ENCODE measurements at regions not wholly inside any gene's neighbourhood (a gene's known extent, or its start where the extent isn't known, plus 50 kb on each side); places are given as distances from the start of the nearest gene placed in this dataset. TPM values are rescaled to one million over a fixed set of nuclear protein-coding genes. Genes with fewer than 3 reads are reported as not detected.

DNA sequence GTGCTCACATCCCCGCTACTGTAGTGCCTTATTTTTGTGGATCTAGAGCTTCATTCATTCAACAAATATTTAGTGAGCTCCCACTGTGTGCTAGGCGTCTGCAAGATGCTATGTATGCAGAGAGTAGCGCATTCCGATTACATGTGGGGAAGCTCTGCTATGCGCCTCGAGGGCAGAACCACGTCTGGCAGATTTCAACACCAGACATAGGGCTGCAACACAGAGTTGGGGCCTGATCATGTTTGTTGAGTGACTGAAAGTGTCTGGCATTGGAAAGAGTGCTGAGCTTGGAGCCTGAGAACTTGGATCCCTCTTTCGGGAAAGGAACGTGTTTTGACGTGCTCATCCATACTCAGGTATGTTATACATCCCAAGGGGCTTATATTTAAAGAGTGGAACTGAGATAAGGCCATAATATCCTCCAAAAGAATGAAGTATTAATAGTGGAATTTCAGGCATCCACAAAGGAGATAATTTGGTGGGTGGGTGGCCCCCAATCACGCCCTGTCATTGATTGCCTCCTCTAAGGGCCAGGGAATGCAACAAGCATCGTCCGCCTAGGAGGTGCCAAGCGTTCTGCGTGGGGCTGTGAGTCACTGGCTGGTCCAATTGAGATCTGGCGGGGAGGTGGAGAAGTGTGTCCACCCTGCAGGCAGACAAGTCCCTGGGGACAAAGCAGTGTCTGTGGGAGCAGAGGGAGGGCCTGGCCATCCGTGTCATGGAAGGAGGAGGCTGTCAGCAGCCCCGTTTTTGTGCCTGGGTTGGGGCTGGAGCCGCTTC is 62.8 kb upstream of the ZBTB40 start:
- Histone ChIP-seq H3K4me3 (no peak overlapping the region), H3K9me3 (no peaks in the 10 kb centered on the region), H3K27ac (no peak overlapping the region), H3K36me3 (no peaks in the 10 kb centered on the region), H3K27me3 (no peaks in the 10 kb centered on the region), H3K4me1 (no peaks in the 10 kb centered on the region)
- DNase-seq: no peak
- TF ChIP-seq POLR2A (IDR thresholded peaks at IDR 0.05): no peak
- TF ChIP-seq, protein P1, sequence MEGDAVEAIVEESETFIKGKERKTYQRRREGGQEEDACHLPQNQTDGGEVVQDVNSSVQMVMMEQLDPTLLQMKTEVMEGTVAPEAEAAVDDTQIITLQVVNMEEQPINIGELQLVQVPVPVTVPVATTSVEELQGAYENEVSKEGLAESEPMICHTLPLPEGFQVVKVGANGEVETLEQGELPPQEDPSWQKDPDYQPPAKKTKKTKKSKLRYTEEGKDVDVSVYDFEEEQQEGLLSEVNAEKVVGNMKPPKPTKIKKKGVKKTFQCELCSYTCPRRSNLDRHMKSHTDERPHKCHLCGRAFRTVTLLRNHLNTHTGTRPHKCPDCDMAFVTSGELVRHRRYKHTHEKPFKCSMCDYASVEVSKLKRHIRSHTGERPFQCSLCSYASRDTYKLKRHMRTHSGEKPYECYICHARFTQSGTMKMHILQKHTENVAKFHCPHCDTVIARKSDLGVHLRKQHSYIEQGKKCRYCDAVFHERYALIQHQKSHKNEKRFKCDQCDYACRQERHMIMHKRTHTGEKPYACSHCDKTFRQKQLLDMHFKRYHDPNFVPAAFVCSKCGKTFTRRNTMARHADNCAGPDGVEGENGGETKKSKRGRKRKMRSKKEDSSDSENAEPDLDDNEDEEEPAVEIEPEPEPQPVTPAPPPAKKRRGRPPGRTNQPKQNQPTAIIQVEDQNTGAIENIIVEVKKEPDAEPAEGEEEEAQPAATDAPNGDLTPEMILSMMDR (IDR thresholded peaks at IDR 0.05): no peak
- intact Hi-C loops (cut with DNase I; ENCODE audit: low total_unique reads): no loop called here

DNA sequence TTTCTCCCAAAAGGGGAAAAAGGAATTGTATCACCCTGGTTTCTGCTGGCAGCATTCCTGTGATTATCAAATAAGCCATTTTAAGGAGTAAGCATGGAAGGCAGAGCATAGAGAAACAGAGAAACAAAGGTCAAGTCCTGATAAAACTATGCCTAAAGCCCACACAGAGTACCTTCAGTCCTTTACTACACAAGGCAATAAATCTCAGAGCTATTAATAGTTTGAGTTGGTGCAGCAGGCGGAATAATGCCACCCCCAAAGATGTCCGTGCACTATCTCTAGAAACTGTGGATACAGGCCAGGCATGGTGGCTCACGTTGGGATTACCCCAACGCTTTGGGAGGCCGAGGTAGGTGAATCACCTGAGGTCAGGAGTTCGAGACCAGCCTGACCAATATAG is 58.1 kb upstream of the ZBTB40 start:
- no peak for TF ChIP-seq POLR2A (IDR thresholded peaks at IDR 0.05)
- TF ChIP-seq, protein P1 (IDR thresholded peaks at IDR 0.05): no peak

DNA sequence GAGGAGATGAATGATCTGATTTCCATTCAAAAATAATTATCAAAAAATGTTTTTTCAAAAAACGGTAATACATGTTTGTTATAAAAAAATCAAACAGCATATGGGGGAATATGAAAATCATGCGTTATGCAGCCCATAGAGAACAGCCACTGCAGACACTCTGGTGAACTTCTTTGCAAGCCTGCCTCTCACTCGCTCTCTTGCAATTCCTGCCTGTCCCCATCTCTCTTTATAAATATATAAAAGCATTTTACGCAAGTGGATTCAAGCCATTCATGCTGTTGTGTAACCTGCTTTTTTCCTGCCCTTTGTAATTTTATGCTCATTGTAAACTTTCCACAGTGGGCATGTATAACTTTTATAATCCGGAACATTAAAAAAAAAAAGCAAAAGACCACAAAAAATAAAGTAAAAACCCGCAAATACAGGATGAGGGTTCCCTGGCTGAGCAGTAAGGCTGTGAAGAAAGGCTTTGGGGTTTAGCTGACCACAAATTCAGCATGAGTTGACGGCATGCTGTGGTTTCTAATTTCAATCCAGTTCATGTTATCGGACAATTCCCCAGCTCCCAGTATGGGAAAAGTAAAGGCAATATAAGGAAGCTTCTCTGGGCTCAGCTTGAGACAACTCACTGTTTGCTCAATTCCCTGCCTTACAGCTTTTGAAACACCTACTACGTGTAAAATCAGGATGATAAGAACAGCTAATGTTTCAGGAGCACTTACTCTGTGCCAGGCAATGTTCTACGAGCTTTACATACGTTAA is 52.8 kb upstream of the ZBTB40 start:
- Histone ChIP-seq H3K27ac (no peak overlapping the region), H3K4me3 (no peak overlapping the region), H3K27me3 (no peaks in the 10 kb centered on the region), H3K36me3 (no peaks in the 10 kb centered on the region), H3K9me3 (no peaks in the 10 kb centered on the region), H3K4me1 (no peaks in the 10 kb centered on the region)
- no peak for DNase-seq
- no peak for TF ChIP-seq POLR2A (IDR thresholded peaks at IDR 0.05)
- TF ChIP-seq, protein P1 (IDR thresholded peaks at IDR 0.05): no peak
- intact Hi-C loops (cut with DNase I; ENCODE audit: low total_unique reads): no loop called here

More for the DNA sequence above, 58.1 kb upstream of the ZBTB40 start:
- no peaks in the 10 kb centered on the region for H3K27me3 ChIP-seq
- H3K36me3 ChIP-seq: no peaks in the 10 kb centered on the region
- intact Hi-C loops (cut with DNase I; ENCODE audit: low total_unique reads): no loop called here
- no peak for DNase-seq
- H3K4me1 ChIP-seq: no peaks in the 10 kb centered on the region
- H3K4me3 ChIP-seq: no peak overlapping the region
- H3K27ac ChIP-seq: no peak overlapping the region
- H3K9me3 ChIP-seq: no peaks in the 10 kb centered on the region

DNA sequence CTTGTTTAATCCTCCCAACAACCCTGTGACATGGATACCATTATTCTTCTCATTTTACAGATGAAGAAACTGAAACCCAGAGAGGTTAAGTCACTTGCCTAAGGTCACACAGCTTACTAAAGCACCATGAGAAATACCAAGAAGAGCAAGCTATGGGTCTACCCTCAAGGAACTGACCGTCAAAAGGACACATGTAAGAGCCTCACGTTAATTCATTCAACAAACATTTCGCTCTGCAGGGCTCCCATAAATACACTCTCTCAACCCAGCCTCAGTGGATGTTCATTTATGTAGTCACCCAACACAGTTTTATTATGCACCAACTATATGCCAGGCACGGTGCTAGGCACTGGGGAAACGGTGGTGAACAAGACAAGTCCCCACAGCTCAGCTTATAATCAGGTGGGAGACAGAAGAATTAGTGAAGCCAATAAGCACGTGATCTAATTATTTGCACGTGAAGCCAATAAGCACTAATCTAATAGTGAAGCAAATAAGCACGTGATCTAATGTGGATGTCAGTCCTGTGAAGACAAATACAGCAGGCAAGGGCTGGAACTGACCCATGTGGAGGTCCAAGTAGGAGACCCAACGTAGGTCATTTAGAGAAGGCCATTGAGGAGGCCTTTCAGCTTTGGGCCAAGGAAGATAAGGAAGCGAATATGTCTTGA is 52.1 kb upstream of the ZBTB40 start:
- Histone ChIP-seq H3K9me3 (no peaks in the 10 kb centered on the region), H3K4me3 (no peak overlapping the region), H3K4me1 (no peaks in the 10 kb centered on the region), H3K27ac (no peak overlapping the region), H3K27me3 (no peaks in the 10 kb centered on the region), H3K36me3 (no peaks in the 10 kb centered on the region)
- DNase-seq: no peak
- intact Hi-C loops (cut with DNase I; ENCODE audit: low total_unique reads): no loop called here
- TF ChIP-seq, protein P1 (IDR thresholded peaks at IDR 0.05): no peak
- no peak for TF ChIP-seq POLR2A (IDR thresholded peaks at IDR 0.05)

Small RNAs in the stretch of these regions (microRNA-seq; reads per million reads assigned to microRNA genes)
- gene MIR4418 (ENCODE audit: borderline microRNAs expressed, borderline replicate concordance): not detected

Small RNAs in the stretch of these regions (small RNA-seq; reads per million reads assigned to genes)
- gene MIR4418: not detected

Data from uterus (tissue), 3 donors.